Fibroblast of lung (primary cell): ENCODE measurements at regions not wholly inside any gene's neighbourhood (a gene's known extent, or its start where the extent isn't known, plus 50 kb on each side); places are given as distances from the start of the nearest gene placed in this dataset.

ENCODE experiments used
- CTCF ChIP-seq, 2 donors: IDR thresholded peaks in 1 of 2; conservative IDR thresholded peaks in 1 of 2; 1 replicate in 1 of 2; 2 replicates in 1 of 2; pipeline ENCODE4 v1.5.1; 2011 to 2012; ENCODE audit warnings: low read length in 2 of 2, control low read depth in 1 of 2, inconsistent platforms in 1 of 2, low read depth in 1 of 2, mild to moderate bottlenecking in 1 of 2
- EZH2 ChIP-seq: IDR thresholded peaks from 2 replicates; pipeline ENCODE4 v1.5.1; 2012; ENCODE audit warnings: low read length, control low read depth, mild to moderate bottlenecking; ENCODE audit errors: missing control alignments

GRCh38 chr2:16115881-16116830 lies 175.8 kb downstream of the MYCN start:
- TF ChIP-seq CTCF (conservative IDR thresholded peaks at IDR 0.05 in 1 of 2, IDR thresholded peaks at IDR 0.05 in 1 of 2; ENCODE audit: low read depth in 1 of 2, low read length in 2 of 2) (no peak), EZH2 (no peak)
